ENCODE measurements at regions not wholly inside any gene's neighbourhood (a gene's known extent, or its start where the extent isn't known, plus 50 kb on each side); places are given as distances from the start of the nearest gene placed in this dataset.
"Not testable (repeated sequence)": the region's sequence is repeated elsewhere in the genome, so short reads cannot be mapped to it uniquely, and the experiment has no call there.

GRCh38 chr4:151559595-151559994 lies 150.6 kb downstream of the FHIP1A start:
- no peak for DNase-seq (ENCODE audit: low read depth, low spot score)

GRCh38 chr4:151561551-151562256 lies 152.7 kb downstream of the FHIP1A start:
- no peak for DNase-seq (ENCODE audit: low read depth, low spot score)

- DNase-seq (ENCODE audit: low read depth, low spot score), result no peak
These were observed 154.2 kb downstream of the FHIP1A start for GRCh38 chr4:151563194-151563593.

- no peak for DNase-seq (ENCODE audit: low read depth, low spot score)
These were observed 155.3 kb downstream of the FHIP1A start for GRCh38 chr4:151564321-151564720.

- no peak for DNase-seq (ENCODE audit: low read depth, low spot score)
These were observed 156.6 kb downstream of the FHIP1A start for GRCh38 chr4:151565583-151565982.

- DNase-seq (ENCODE audit: low read depth, low spot score), result no peak
These were observed 157.1 kb downstream of the FHIP1A start for GRCh38 chr4:151566053-151566452.

GRCh38 chr4:151567056-151567455 lies 158.1 kb downstream of the FHIP1A start:
- no peak for DNase-seq (ENCODE audit: low read depth, low spot score)

- DNase-seq (ENCODE audit: low read depth, low spot score), result peak; percentile 8
These were observed 160.0 kb downstream of the FHIP1A start for GRCh38 chr4:151568966-151569365.

- DNase-seq (ENCODE audit: low read depth, low spot score), result peak; percentile 6
These were observed 160.7 kb downstream of the FHIP1A start for GRCh38 chr4:151569650-151570049.

- DNase-seq (ENCODE audit: low read depth, low spot score), result no peak
These were observed 164.5 kb downstream of the FHIP1A start for GRCh38 chr4:151573474-151573873.

GRCh38 chr4:151573945-151574344 lies 165.0 kb downstream of the FHIP1A start:
- DNase-seq (ENCODE audit: low read depth, low spot score), result no peak

- no peak for DNase-seq (ENCODE audit: low read depth, low spot score)
These were observed 166.0 kb downstream of the FHIP1A start for GRCh38 chr4:151574968-151575367.

- no peak for DNase-seq (ENCODE audit: low read depth, low spot score)
These were observed 166.7 kb downstream of the FHIP1A start for GRCh38 chr4:151575646-151576045.

- DNase-seq (ENCODE audit: low read depth, low spot score), result no peak
These were observed 167.7 kb downstream of the FHIP1A start for GRCh38 chr4:151576627-151577026.

GRCh38 chr4:151581570-151581969 lies 172.6 kb downstream of the FHIP1A start:
- DNase-seq (ENCODE audit: low read depth, low spot score), result no peak

- DNase-seq (ENCODE audit: low read depth, low spot score), result no peak
These were observed 173.1 kb downstream of the FHIP1A start for GRCh38 chr4:151582098-151582497.

GRCh38 chr4:151583157-151583914 lies 174.4 kb downstream of the FHIP1A start:
- no peak for DNase-seq (ENCODE audit: low read depth, low spot score)

GRCh38 chr4:151584101-151584500 lies 175.1 kb downstream of the FHIP1A start:
- no peak for DNase-seq (ENCODE audit: low read depth, low spot score)

- DNase-seq (ENCODE audit: low read depth, low spot score), result not testable (repeated sequence)
These were observed 165.2 kb downstream of the GATB start for GRCh38 chr4:151595629-151596028.

GRCh38 chr4:151597691-151598090 lies 163.1 kb downstream of the GATB start:
- DNase-seq (ENCODE audit: low read depth, low spot score), result not testable (repeated sequence)

GRCh38 chr4:151599863-151600262 lies 160.9 kb downstream of the GATB start:
- no peak for DNase-seq (ENCODE audit: low read depth, low spot score)

GRCh38 chr4:151600432-151600831 lies 160.4 kb downstream of the GATB start:
- no peak for DNase-seq (ENCODE audit: low read depth, low spot score)

GRCh38 chr4:151603377-151603776 lies 157.4 kb downstream of the GATB start:
- DNase-seq (ENCODE audit: low read depth, low spot score), result no peak
